WTC11 (cell line): ENCODE measurements at regions not wholly inside any gene's neighbourhood (a gene's known extent, or its start where the extent isn't known, plus 50 kb on each side); places are given as distances from the start of the nearest gene placed in this dataset.

Experiments used
- ATAC-seq: fragments of 200-7000 bp; cut with Tn5 transposase; 2 replicates; pipeline ENCODE4 v1.10.0; 2021; ENCODE audit warnings: mild to moderate bottlenecking, moderate library complexity
- CTCF ChIA-PET: fragments of 300-600 bp; sonication (Branson Sonifier 250); formaldehyde crosslinking; loops from one replicate; lab custom pipeline; 2021; ENCODE audit warnings: antibody characterized with exemption; lab: Charles Lee
- POLR2A ChIA-PET: fragments of 350-600 bp; sonication (Branson Sonifier 250); formaldehyde crosslinking; loops from one replicate; lab custom pipeline; 2021; ENCODE audit warnings: antibody characterized with exemption; lab: Charles Lee
- DNase-seq: peaks from one replicate; pipeline ENCODE4 v3.0.0; 2021; ENCODE audit warnings: low spot score
- H3K27ac Mint-ChIP-seq: 2 replicates; pipeline ENCODE4 v1.8.0; 2021; ENCODE audit warnings: mixed read lengths
- H3K27me3 Mint-ChIP-seq: 2 replicates; pipeline ENCODE4 v1.8.0; 2021; ENCODE audit warnings: low read depth, mild to moderate bottlenecking, moderate library complexity, mixed read lengths
- H3K36me3 Mint-ChIP-seq: 2 replicates; pipeline ENCODE4 v1.8.0; 2021; ENCODE audit warnings: mixed read lengths
- H3K4me1 Mint-ChIP-seq: 2 replicates; pipeline ENCODE4 v1.8.0; 2022; ENCODE audit warnings: mixed read lengths
- H3K4me3 Mint-ChIP-seq: 2 replicates; pipeline ENCODE4 v1.8.0; 2021; ENCODE audit warnings: mild to moderate bottlenecking, moderate library complexity, mixed read lengths
- H3K9me3 Mint-ChIP-seq: 2 replicates; pipeline ENCODE4 v1.8.0; 2021; ENCODE audit warnings: mixed read lengths
- ATF1 ChIP-seq: sonication (generic); formaldehyde crosslinking; IDR thresholded peaks from 2 replicates; pipeline ENCODE4 v1.8.1; 2023; ENCODE audit warnings: mild to moderate bottlenecking, moderate library complexity, missing genetic modification reagents
- ATF2 ChIP-seq: sonication (generic); formaldehyde crosslinking; IDR thresholded peaks from 2 replicates; pipeline ENCODE4 v1.8.1; 2022; ENCODE audit warnings: low read depth, missing genetic modification reagents, borderline replicate concordance
- CBFB ChIP-seq: sonication (generic); formaldehyde crosslinking; IDR thresholded peaks from 2 replicates; pipeline ENCODE4 v1.8.1; 2022; ENCODE audit warnings: mild to moderate bottlenecking, low read depth, missing genetic modification reagents
- CREB1 ChIP-seq: sonication (generic); formaldehyde crosslinking; IDR thresholded peaks from 2 replicates; pipeline ENCODE4 v1.8.0; 2023; ENCODE audit warnings: mild to moderate bottlenecking, missing genetic modification reagents
- E2F5 ChIP-seq: sonication (generic); formaldehyde crosslinking; IDR thresholded peaks from 2 replicates; pipeline ENCODE4 v1.8.1; 2022; ENCODE audit warnings: mild to moderate bottlenecking, moderate library complexity, missing genetic modification reagents
- ELF4 ChIP-seq: sonication (generic); formaldehyde crosslinking; IDR thresholded peaks from 2 replicates; pipeline ENCODE4 v1.8.1; 2022; ENCODE audit warnings: low read depth, mild to moderate bottlenecking, moderate library complexity, missing genetic modification reagents
- ERG ChIP-seq: fragments of 250-450 bp; sonication (Bioruptor Pico); IDR thresholded peaks from 2 replicates; pipeline ENCODE4 v1.8.0; 2021; ENCODE audit warnings: mild to moderate bottlenecking
- ESRRA ChIP-seq: sonication (generic); formaldehyde crosslinking; IDR thresholded peaks from 2 replicates; pipeline ENCODE4 v1.8.1; 2022; ENCODE audit warnings: mild to moderate bottlenecking, missing genetic modification reagents, borderline replicate concordance
- ETV6 ChIP-seq: sonication (generic); formaldehyde crosslinking; IDR thresholded peaks from 2 replicates; pipeline ENCODE4 v1.8.1; 2022; ENCODE audit warnings: mild to moderate bottlenecking, missing genetic modification reagents
- HMGA2 ChIP-seq: fragments of 250-450 bp; sonication (Bioruptor Pico); IDR thresholded peaks from 2 replicates; pipeline ENCODE4 v1.4.0; 2021; ENCODE audit warnings: mild to moderate bottlenecking, moderate library complexity
- HMGXB4 ChIP-seq: sonication (generic); formaldehyde crosslinking; IDR thresholded peaks from 2 replicates; pipeline ENCODE4 v1.8.1; 2023; ENCODE audit warnings: mild to moderate bottlenecking, moderate library complexity, missing genetic modification reagents
- IRF2 ChIP-seq: sonication (generic); formaldehyde crosslinking; IDR thresholded peaks from 2 replicates; pipeline ENCODE4 v1.8.0; 2022; ENCODE audit warnings: low read depth, missing genetic modification reagents, borderline replicate concordance
- JAZF1 ChIP-seq: fragments of 250-450 bp; sonication (Bioruptor Pico); IDR thresholded peaks from 2 replicates; pipeline ENCODE4 v1.9.0; 2021; ENCODE audit warnings: moderate library complexity, mild to moderate bottlenecking, inconsistent platforms
- NFATC4 ChIP-seq: fragments of 250-450 bp; sonication (Bioruptor Pico); IDR thresholded peaks from 2 replicates; pipeline ENCODE4 v1.9.0; 2021; ENCODE audit warnings: mild to moderate bottlenecking
- NR2C2 ChIP-seq: sonication (generic); formaldehyde crosslinking; IDR thresholded peaks from 2 replicates; pipeline ENCODE4 v1.8.0; 2022; ENCODE audit warnings: mild to moderate bottlenecking, missing genetic modification reagents
- OVOL2 ChIP-seq: fragments of 250-450 bp; sonication (Bioruptor Pico); IDR thresholded peaks from 2 replicates; pipeline ENCODE4 v1.9.0; 2021; ENCODE audit warnings: mild to moderate bottlenecking, borderline replicate concordance
- PREB ChIP-seq: sonication (generic); formaldehyde crosslinking; IDR thresholded peaks from 2 replicates; pipeline ENCODE4 v1.8.1; 2022; ENCODE audit warnings: mild to moderate bottlenecking, missing genetic modification reagents, moderate library complexity, borderline replicate concordance
- PRRX2 ChIP-seq: fragments of 250-450 bp; sonication (Bioruptor Pico); IDR thresholded peaks from 2 replicates; pipeline ENCODE4 v1.8.0; 2021; ENCODE audit warnings: mild to moderate bottlenecking
- RORB ChIP-seq: fragments of 250-450 bp; sonication (Bioruptor Pico); IDR thresholded peaks from 2 replicates; pipeline ENCODE4 v1.9.0; 2021; ENCODE audit warnings: mild to moderate bottlenecking
- USF1 ChIP-seq: sonication (generic); formaldehyde crosslinking; IDR thresholded peaks from 2 replicates; pipeline ENCODE4 v1.8.0; 2022; ENCODE audit warnings: mild to moderate bottlenecking, missing genetic modification reagents
- ZBTB43 ChIP-seq: sonication (generic); formaldehyde crosslinking; IDR thresholded peaks from 2 replicates; pipeline ENCODE4 v1.8.1; 2023; ENCODE audit warnings: mild to moderate bottlenecking, missing genetic modification reagents
- ZNF263 ChIP-seq: sonication (generic); formaldehyde crosslinking; IDR thresholded peaks from 2 replicates; pipeline ENCODE4 v1.8.1; 2022; ENCODE audit warnings: low read depth, mild to moderate bottlenecking, moderate library complexity, missing genetic modification reagents
- ZNF416 ChIP-seq: fragments of 250-450 bp; sonication (Bioruptor Pico); IDR thresholded peaks from 2 replicates; pipeline ENCODE4 v1.9.0; 2021; ENCODE audit warnings: mild to moderate bottlenecking, inconsistent platforms
- ZNF423 ChIP-seq: fragments of 250-450 bp; sonication (Bioruptor Pico); IDR thresholded peaks from 2 replicates; pipeline ENCODE4 v2.1.2; 2022; ENCODE audit warnings: mild to moderate bottlenecking, moderate library complexity
- ZNF671 ChIP-seq: fragments of 250-450 bp; sonication (Bioruptor Pico); IDR thresholded peaks from 2 replicates; pipeline ENCODE4 v1.8.0; 2021; ENCODE audit warnings: mild to moderate bottlenecking
- TF ChIP-seq, protein P1 (sequence below): fragments of 200-600 bp; IDR thresholded peaks from 2 replicates; pipeline ENCODE4 v1.8.0; 2022; ENCODE audit warnings: antibody characterized with exemption

GRCh38 chr17:27985306-27985705, 57.2 kb upstream of the NLK start:
- POLR2A ChIA-PET: no interaction called here
- no peak overlapping the region for H3K27ac Mint-ChIP-seq
- ATAC-seq: peak; percentile 26; the same call in 1 of the 2 replicates
- TF ChIP-seq RORB (no peak), CREB1 (CRISPR knock-in tag) (no peak), ZNF671 (no peak), PRRX2 (CRISPR knock-in tag) (no peak), NR2C2 (CRISPR knock-in tag) (no peak), ZNF423 (CRISPR knock-in tag) (no peak), ELF4 (CRISPR knock-in tag) (no peak), E2F5 (CRISPR knock-in tag) (no peak), USF1 (CRISPR knock-in tag) (no peak), ESRRA (CRISPR knock-in tag) (no peak), IRF2 (CRISPR knock-in tag) (no peak), JAZF1 (CRISPR knock-in tag) (no peak), ATF1 (CRISPR knock-in tag) (no peak), HMGXB4 (no peak), ZBTB43 (CRISPR knock-in tag) (no peak), ZNF416 (no peak), NFATC4 (CRISPR knock-in tag) (no peak), HMGA2 (CRISPR knock-in tag) (no peak), CBFB (no peak)
- TF ChIP-seq, protein P1, sequence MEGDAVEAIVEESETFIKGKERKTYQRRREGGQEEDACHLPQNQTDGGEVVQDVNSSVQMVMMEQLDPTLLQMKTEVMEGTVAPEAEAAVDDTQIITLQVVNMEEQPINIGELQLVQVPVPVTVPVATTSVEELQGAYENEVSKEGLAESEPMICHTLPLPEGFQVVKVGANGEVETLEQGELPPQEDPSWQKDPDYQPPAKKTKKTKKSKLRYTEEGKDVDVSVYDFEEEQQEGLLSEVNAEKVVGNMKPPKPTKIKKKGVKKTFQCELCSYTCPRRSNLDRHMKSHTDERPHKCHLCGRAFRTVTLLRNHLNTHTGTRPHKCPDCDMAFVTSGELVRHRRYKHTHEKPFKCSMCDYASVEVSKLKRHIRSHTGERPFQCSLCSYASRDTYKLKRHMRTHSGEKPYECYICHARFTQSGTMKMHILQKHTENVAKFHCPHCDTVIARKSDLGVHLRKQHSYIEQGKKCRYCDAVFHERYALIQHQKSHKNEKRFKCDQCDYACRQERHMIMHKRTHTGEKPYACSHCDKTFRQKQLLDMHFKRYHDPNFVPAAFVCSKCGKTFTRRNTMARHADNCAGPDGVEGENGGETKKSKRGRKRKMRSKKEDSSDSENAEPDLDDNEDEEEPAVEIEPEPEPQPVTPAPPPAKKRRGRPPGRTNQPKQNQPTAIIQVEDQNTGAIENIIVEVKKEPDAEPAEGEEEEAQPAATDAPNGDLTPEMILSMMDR: no peak
- TF ChIP-seq, all 79 proteins: peak for 0
- no peak for DNase-seq
- Mint-ChIP-seq H3K27me3 (peaks cover 10% of the 10 kb centered on the region), H3K9me3 (no peaks in the 10 kb centered on the region), H3K4me3 (no peak overlapping the region), H3K36me3 (no peaks in the 10 kb centered on the region), H3K4me1 (peaks cover 17% of the 10 kb centered on the region)
- CTCF ChIA-PET: interaction anchor here (0.9 to 1.7 kb wide), 3 partner anchors 92 to 266 kb away, joined by 3 to 7 read pairs (median 3); partner anchors contain the start of gene LYRM9

DNA sequence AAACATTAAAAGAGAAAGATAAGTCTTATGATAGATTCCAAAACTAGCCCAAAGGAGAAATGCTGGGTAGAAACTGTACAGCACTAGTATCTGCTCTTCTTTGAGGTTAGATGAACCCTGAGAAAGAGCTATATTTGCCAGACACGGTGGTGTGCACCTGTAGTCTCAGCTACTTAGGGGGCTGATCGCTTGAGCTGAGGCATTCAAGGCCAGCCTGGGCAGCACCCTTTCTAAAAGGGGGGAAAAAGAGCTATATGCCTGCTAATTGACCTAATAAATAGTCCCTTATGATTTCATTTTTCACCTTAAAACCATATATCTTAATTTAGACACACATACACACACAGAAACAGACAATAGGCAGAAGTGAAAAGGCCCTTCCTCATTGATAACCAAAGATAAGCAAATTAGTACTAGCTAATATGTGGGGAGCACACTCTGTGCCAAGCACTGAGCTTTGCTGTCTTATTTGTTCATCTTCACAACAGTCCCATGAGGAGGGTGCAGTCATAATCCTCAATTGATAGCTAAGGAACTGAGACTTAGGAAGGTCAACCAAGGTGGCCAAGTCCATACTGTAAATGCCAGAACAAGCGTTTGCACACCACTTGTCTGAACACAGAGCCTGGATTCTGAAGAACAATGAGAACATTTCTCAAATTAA, 56.6 kb upstream of the NLK start:
- POLR2A ChIA-PET: interaction anchor here (0.5 kb wide), 2 partner anchors 106 to 171 kb away, joined by 3 to 4 read pairs; no protein-coding TSS in a partner anchor
- H3K36me3 Mint-ChIP-seq: no peaks in the 10 kb centered on the region
- no peak for ATAC-seq
- H3K27me3 Mint-ChIP-seq: peaks cover 10% of the 10 kb centered on the region
- no peak overlapping the region for H3K4me3 Mint-ChIP-seq
- CTCF ChIA-PET: interaction anchor here (0.9 to 1.7 kb wide), 3 partner anchors 92 to 266 kb away, joined by 3 to 7 read pairs (median 3); partner anchors contain the start of gene LYRM9
- peaks cover 17% of the 10 kb centered on the region for H3K4me1 Mint-ChIP-seq
- no peak overlapping the region for H3K27ac Mint-ChIP-seq
- no peak for DNase-seq
- no peaks in the 10 kb centered on the region for H3K9me3 Mint-ChIP-seq
- no peak for TF ChIP-seq ETV6 (CRISPR knock-in tag)
- TF ChIP-seq ZNF263 (CRISPR knock-in tag): no peak
- no peak for TF ChIP-seq PREB (CRISPR knock-in tag)
- no peak for TF ChIP-seq ERG (CRISPR knock-in tag)
- no peak for TF ChIP-seq ATF2
- TF ChIP-seq OVOL2 (CRISPR knock-in tag): no peak
